ENCODE measurements at regions not wholly inside any gene's neighbourhood (a gene's known extent, or its start where the extent isn't known, plus 50 kb on each side); places are given as distances from the start of the nearest gene placed in this dataset.
A peak's percentile ranks its signal among the peaks of the same experiment; 100 is the strongest.

- DNase-seq (ENCODE audit: low spot score), result peak; percentile 77
Measured at GRCh38 chr11:86193297-86194095, 51.1 kb upstream of the EED start.

- DNase-seq (ENCODE audit: low spot score), result no peak
Measured at GRCh38 chr11:86192519-86193257, 51.9 kb upstream of the EED start.

GRCh38 chr11:86191874-86192273, 52.7 kb upstream of the EED start:
- DNase-seq (ENCODE audit: low spot score), result no peak

- DNase-seq (ENCODE audit: low spot score), result no peak
Measured at GRCh38 chr11:86187027-86187426, 57.5 kb upstream of the EED start.

- DNase-seq (ENCODE audit: low spot score), result no peak
Measured at GRCh38 chr11:86186386-86186785, 58.2 kb upstream of the EED start.

GRCh38 chr11:86185381-86185750, 59.2 kb upstream of the EED start:
- no peak for DNase-seq (ENCODE audit: low spot score)

- DNase-seq (ENCODE audit: low spot score), result no peak
Measured at GRCh38 chr11:86184728-86185380, 59.7 kb upstream of the EED start.

GRCh38 chr11:86183694-86184093, 60.9 kb upstream of the EED start:
- peak; percentile 74 for DNase-seq (ENCODE audit: low spot score)

GRCh38 chr11:86182976-86183584, 61.5 kb upstream of the EED start:
- peak; percentile 55 for DNase-seq (ENCODE audit: low spot score)

- DNase-seq (ENCODE audit: low spot score), result no peak
Measured at GRCh38 chr11:86181379-86181778, 63.2 kb upstream of the EED start.

- DNase-seq (ENCODE audit: low spot score), result no peak
Measured at GRCh38 chr11:86180851-86181250, 63.7 kb upstream of the EED start.

- DNase-seq (ENCODE audit: low spot score), result no peak
Measured at GRCh38 chr11:86180423-86180822, 64.1 kb upstream of the EED start.

- DNase-seq (ENCODE audit: low spot score), result no peak
Measured at GRCh38 chr11:86179646-86180064, 64.9 kb upstream of the EED start.

GRCh38 chr11:86177302-86177701, 67.3 kb upstream of the EED start:
- DNase-seq (ENCODE audit: low spot score), result no peak

- no peak for DNase-seq (ENCODE audit: low spot score)
Measured at GRCh38 chr11:86176165-86176884, 68.2 kb upstream of the EED start.

- DNase-seq (ENCODE audit: low spot score), result no peak
Measured at GRCh38 chr11:86175626-86176025, 68.9 kb upstream of the EED start.

- DNase-seq (ENCODE audit: low spot score), result no peak
Measured at GRCh38 chr11:86175191-86175590, 69.4 kb upstream of the EED start.

- peak; percentile 96 for DNase-seq (ENCODE audit: low spot score)
Measured at GRCh38 chr11:86174101-86175046, 70.2 kb upstream of the EED start.

- DNase-seq (ENCODE audit: low spot score), result peak; percentile 67
Measured at GRCh38 chr11:86172894-86173293, 71.7 kb upstream of the EED start.

- no peak for DNase-seq (ENCODE audit: low spot score)
Measured at GRCh38 chr11:86171627-86172026, 72.9 kb upstream of the EED start.
